Activated B cell treated with CpG ODN at 0.5 μM for 24 hours (primary cell): ENCODE measurements at regions not wholly inside any gene's neighbourhood (a gene's known extent, or its start where the extent isn't known, plus 50 kb on each side); places are given as distances from the start of the nearest gene placed in this dataset.

ENCODE experiments used
- ATAC-seq: fragments of 200-7000 bp; cut with Tn5 transposase; one replicate; pipeline ENCODE4 v1.10.0; 2021; ENCODE audit warnings: low read depth, mild to moderate bottlenecking, moderate library complexity
- CTCF ChIA-PET: fragments of 350-600 bp; sonication (Branson Sonifier 250); formaldehyde crosslinking; loops from one replicate; lab custom pipeline; 2021; ENCODE audit warnings: antibody characterized with exemption; lab: Charles Lee
- POLR2A ChIA-PET: fragments of 350-600 bp; sonication (Branson Sonifier 250); formaldehyde crosslinking; loops from one replicate; lab custom pipeline; 2021; ENCODE audit warnings: antibody characterized with exemption; lab: Charles Lee
- DNase-seq: peaks from one replicate; pipeline ENCODE4 v3.0.0; 2022
- H3K27ac Mint-ChIP-seq: one replicate; pipeline ENCODE4 v1.8.0; 2020; ENCODE audit warnings: mixed read lengths
- H3K27me3 Mint-ChIP-seq: one replicate; pipeline ENCODE4 v1.8.0; 2021; ENCODE audit warnings: mixed read lengths
- H3K36me3 Mint-ChIP-seq: one replicate; pipeline ENCODE4 v1.8.0; 2021; ENCODE audit warnings: low read depth, mixed read lengths
- H3K4me1 Mint-ChIP-seq: one replicate; pipeline ENCODE4 v1.8.0; 2021; ENCODE audit warnings: mixed read lengths
- H3K4me3 Mint-ChIP-seq: one replicate; pipeline ENCODE4 v1.8.0; 2020; ENCODE audit warnings: mild to moderate bottlenecking, mixed read lengths
- H3K9me3 Mint-ChIP-seq: one replicate; pipeline ENCODE4 v1.8.0; 2020; ENCODE audit warnings: mixed read lengths
- CTCF ChIP-seq: fragments of 200-600 bp; IDR thresholded peaks from one replicate; pipeline ENCODE4 v1.8.0; 2022; ENCODE audit warnings: antibody characterized with exemption, mild to moderate bottlenecking
- intact Hi-C: fragments of 100-400 bp; cut with micrococcal nuclease; formaldehyde crosslinking; loops from one replicate; pipeline ENCODE4 v1.15.1; 2024

- ChIA-PET POLR2A (no interaction called here), CTCF (no interaction called here)
- peak; percentile 25 for ATAC-seq
- no peak overlapping the region for H3K27ac Mint-ChIP-seq
- peaks cover 10% of the 10 kb centered on the region for H3K4me1 Mint-ChIP-seq
- peak overlapping the region; percentile 56 for H3K4me3 Mint-ChIP-seq
- no peaks in the 10 kb centered on the region for H3K36me3 Mint-ChIP-seq
- intact Hi-C loops, result no loop called here
- no peak for DNase-seq
- no peaks in the 10 kb centered on the region for H3K9me3 Mint-ChIP-seq
- no peak for TF ChIP-seq CTCF
- H3K27me3 Mint-ChIP-seq, result no peaks in the 10 kb centered on the region
These were observed 115.5 kb upstream of the ACSL4 start for GRCh38 chrX:109848461-109849050.

- CTCF ChIA-PET, result interaction anchor here (7.6 kb wide), 1 partner anchor 140 kb away, joined by 112 read pairs; no protein-coding TSS in a partner anchor
- POLR2A ChIA-PET, result interaction anchor here (0.6 kb wide), 1 partner anchor 14 kb away, joined by 3 read pairs; no protein-coding TSS in a partner anchor
- no peaks in the 10 kb centered on the region for H3K9me3 Mint-ChIP-seq
- H3K4me1 Mint-ChIP-seq, result peaks cover 7% of the 10 kb centered on the region
- DNase-seq (no peak), ATAC-seq (no peak)
- H3K27me3 Mint-ChIP-seq, result no peaks in the 10 kb centered on the region
- H3K4me3 Mint-ChIP-seq, result no peak overlapping the region
- TF ChIP-seq CTCF, result no peak
- intact Hi-C loops, result no loop called here
- no peaks in the 10 kb centered on the region for H3K36me3 Mint-ChIP-seq
- H3K27ac Mint-ChIP-seq, result no peak overlapping the region
These were observed 121.0 kb upstream of the ACSL4 start for GRCh38 chrX:109854096-109854495.

- Mint-ChIP-seq H3K9me3 (no peaks in the 10 kb centered on the region), H3K27ac (no peak overlapping the region), H3K27me3 (no peaks in the 10 kb centered on the region), H3K4me3 (no peak overlapping the region), H3K4me1 (peaks cover 7% of the 10 kb centered on the region), H3K36me3 (no peaks in the 10 kb centered on the region)
- ATAC-seq (no peak), DNase-seq (no peak)
- intact Hi-C loops, result loop anchor here (5.0 kb wide), 1 partner anchor 123 kb away; the partner anchor contains the start of gene ACSL4
- TF ChIP-seq CTCF, result no peak
- CTCF ChIA-PET, result interaction anchor here (0.7 to 7.6 kb wide), 6 partner anchors 12 to 372 kb away, joined by 3 to 112 read pairs (median 3); no protein-coding TSS in a partner anchor
- POLR2A ChIA-PET, result no interaction called here
These were observed 122.4 kb upstream of the ACSL4 start for GRCh38 chrX:109855501-109855900.

GRCh38 chrX:109856974-109857373 lies 123.9 kb upstream of the ACSL4 start:
- DNase-seq (no peak), ATAC-seq (no peak)
- Mint-ChIP-seq H3K4me1 (peaks cover 7% of the 10 kb centered on the region), H3K36me3 (no peaks in the 10 kb centered on the region), H3K4me3 (no peak overlapping the region), H3K9me3 (no peaks in the 10 kb centered on the region), H3K27me3 (no peaks in the 10 kb centered on the region), H3K27ac (no peak overlapping the region)
- TF ChIP-seq CTCF, result no peak
- POLR2A ChIA-PET, result interaction anchor here (0.8 kb wide), 1 partner anchor 144 kb away, joined by 4 read pairs; no protein-coding TSS in a partner anchor
- intact Hi-C loops, result loop anchor here (1.0 to 5.0 kb wide), 4 partner anchors 125 to 372 kb away; partner anchors contain the start of gene ACSL4
- CTCF ChIA-PET, result interaction anchor here (0.6 to 7.6 kb wide), 15 partner anchors 10 to 372 kb away, joined by 3 to 112 read pairs (median 5); no protein-coding TSS in a partner anchor

- no peaks in the 10 kb centered on the region for H3K36me3 Mint-ChIP-seq
- no peak for ATAC-seq
- no peaks in the 10 kb centered on the region for H3K27me3 Mint-ChIP-seq
- H3K4me1 Mint-ChIP-seq, result peaks cover 7% of the 10 kb centered on the region
- no peak overlapping the region for H3K27ac Mint-ChIP-seq
- DNase-seq, result no peak
- CTCF ChIA-PET, result interaction anchor here (0.6 to 7.6 kb wide), 11 partner anchors 11 to 373 kb away, joined by 3 to 112 read pairs (median 5); no protein-coding TSS in a partner anchor
- no peak overlapping the region for H3K4me3 Mint-ChIP-seq
- no peak for TF ChIP-seq CTCF
- no peaks in the 10 kb centered on the region for H3K9me3 Mint-ChIP-seq
- intact Hi-C loops, result loop anchor here (1.0 to 5.0 kb wide), 4 partner anchors 125 to 372 kb away; partner anchors contain the start of gene ACSL4
- POLR2A ChIA-PET, result interaction anchor here (0.8 kb wide), 1 partner anchor 145 kb away, joined by 4 read pairs; no protein-coding TSS in a partner anchor
These were observed 124.6 kb upstream of the ACSL4 start for GRCh38 chrX:109857584-109858228.
